T-helper 2 cell treated with Interferon-gamma antibody and Interleukin-4, amounts not matched to agents 5 μg/mL and 100 μg/mL, for 36 hours (primary cell): ENCODE measurements at regions not wholly inside any gene's neighbourhood (a gene's known extent, or its start where the extent isn't known, plus 50 kb on each side); places are given as distances from the start of the nearest gene placed in this dataset.

Source experiments
- DNase-seq: peaks from one replicate; pipeline ENCODE4 v3.0.0; 2021; ENCODE audit warnings: low spot score
- H3K27ac Mint-ChIP-seq: one replicate; pipeline ENCODE4 v1.8.0; 2021; ENCODE audit warnings: mild to moderate bottlenecking, mixed read lengths
- H3K27me3 Mint-ChIP-seq: one replicate; pipeline ENCODE4 v1.8.0; 2021; ENCODE audit warnings: low read depth, mixed read lengths
- H3K36me3 Mint-ChIP-seq: one replicate; pipeline ENCODE4 v1.8.0; 2021; ENCODE audit warnings: low read depth, mixed read lengths
- H3K4me1 Mint-ChIP-seq: one replicate; pipeline ENCODE4 v1.8.0; 2021; ENCODE audit warnings: low read depth, mixed read lengths
- H3K4me3 Mint-ChIP-seq: one replicate; pipeline ENCODE4 v1.8.0; 2022; ENCODE audit warnings: mild to moderate bottlenecking, moderate library complexity, mixed read lengths
- H3K9me3 Mint-ChIP-seq: one replicate; pipeline ENCODE4 v1.8.0; 2021; ENCODE audit warnings: mixed read lengths

- no peak for DNase-seq
- H3K27ac Mint-ChIP-seq: no peak overlapping the region
- H3K36me3 Mint-ChIP-seq: no peaks in the 10 kb centered on the region
- H3K4me1 Mint-ChIP-seq: no peaks in the 10 kb centered on the region
- no peak overlapping the region for H3K4me3 Mint-ChIP-seq
- H3K27me3 Mint-ChIP-seq: no peaks in the 10 kb centered on the region
- H3K9me3 Mint-ChIP-seq: no peaks in the 10 kb centered on the region
Measured at GRCh38 chr6:103983860-103984259, 875.9 kb downstream of the HACE1 start.

- Mint-ChIP-seq H3K4me1 (no peaks in the 10 kb centered on the region), H3K4me3 (no peak overlapping the region), H3K27ac (no peak overlapping the region), H3K27me3 (no peaks in the 10 kb centered on the region), H3K36me3 (no peaks in the 10 kb centered on the region), H3K9me3 (no peaks in the 10 kb centered on the region)
- DNase-seq: no peak
Measured at GRCh38 chr6:103983011-103983410, 876.7 kb downstream of the HACE1 start.

GRCh38 chr6:103982574-103982973, 877.1 kb downstream of the HACE1 start:
- Mint-ChIP-seq H3K27me3 (no peaks in the 10 kb centered on the region), H3K36me3 (no peaks in the 10 kb centered on the region), H3K4me1 (no peaks in the 10 kb centered on the region), H3K9me3 (no peaks in the 10 kb centered on the region), H3K4me3 (no peak overlapping the region), H3K27ac (no peak overlapping the region)
- DNase-seq: no peak

GRCh38 chr6:103979308-103979707, 880.4 kb downstream of the HACE1 start:
- Mint-ChIP-seq H3K9me3 (no peaks in the 10 kb centered on the region), H3K36me3 (no peaks in the 10 kb centered on the region), H3K4me1 (no peaks in the 10 kb centered on the region), H3K27ac (no peak overlapping the region), H3K4me3 (no peak overlapping the region), H3K27me3 (no peaks in the 10 kb centered on the region)
- no peak for DNase-seq

- Mint-ChIP-seq H3K36me3 (no peaks in the 10 kb centered on the region), H3K4me3 (no peak overlapping the region), H3K27me3 (no peaks in the 10 kb centered on the region), H3K9me3 (no peaks in the 10 kb centered on the region), H3K4me1 (no peaks in the 10 kb centered on the region), H3K27ac (no peak overlapping the region)
- DNase-seq: no peak
Measured at GRCh38 chr6:103937389-103937788, 922.3 kb downstream of the HACE1 start.

GRCh38 chr6:103925317-103925716, 934.4 kb downstream of the HACE1 start:
- no peak for DNase-seq
- H3K36me3 Mint-ChIP-seq: no peaks in the 10 kb centered on the region
- H3K4me3 Mint-ChIP-seq: no peak overlapping the region
- H3K27ac Mint-ChIP-seq: no peak overlapping the region
- no peaks in the 10 kb centered on the region for H3K27me3 Mint-ChIP-seq
- H3K9me3 Mint-ChIP-seq: peaks cover 8% of the 10 kb centered on the region
- no peaks in the 10 kb centered on the region for H3K4me1 Mint-ChIP-seq

GRCh38 chr6:103910018-103910417, 949.7 kb downstream of the HACE1 start:
- no peak for DNase-seq
- Mint-ChIP-seq H3K27me3 (no peaks in the 10 kb centered on the region), H3K27ac (no peak overlapping the region), H3K4me3 (no peak overlapping the region), H3K36me3 (no peaks in the 10 kb centered on the region), H3K4me1 (no peaks in the 10 kb centered on the region), H3K9me3 (peaks cover 5% of the 10 kb centered on the region)

GRCh38 chr6:103908898-103909297, 950.8 kb downstream of the HACE1 start:
- Mint-ChIP-seq H3K4me1 (no peaks in the 10 kb centered on the region), H3K36me3 (no peaks in the 10 kb centered on the region), H3K9me3 (peaks cover 5% of the 10 kb centered on the region), H3K4me3 (no peak overlapping the region), H3K27ac (no peak overlapping the region), H3K27me3 (no peaks in the 10 kb centered on the region)
- no peak for DNase-seq

GRCh38 chr6:103895136-103895535, 964.6 kb downstream of the HACE1 start:
- H3K9me3 Mint-ChIP-seq: peaks cover 7% of the 10 kb centered on the region
- no peak for DNase-seq
- no peak overlapping the region for H3K27ac Mint-ChIP-seq
- H3K36me3 Mint-ChIP-seq: no peaks in the 10 kb centered on the region
- H3K4me1 Mint-ChIP-seq: no peaks in the 10 kb centered on the region
- no peaks in the 10 kb centered on the region for H3K27me3 Mint-ChIP-seq
- no peak overlapping the region for H3K4me3 Mint-ChIP-seq

GRCh38 chr6:103893141-103893581, 966.6 kb downstream of the HACE1 start:
- H3K4me3 Mint-ChIP-seq: no peak overlapping the region
- no peak overlapping the region for H3K27ac Mint-ChIP-seq
- DNase-seq: no peak
- peaks cover 7% of the 10 kb centered on the region for H3K9me3 Mint-ChIP-seq
- H3K27me3 Mint-ChIP-seq: no peaks in the 10 kb centered on the region
- H3K36me3 Mint-ChIP-seq: no peaks in the 10 kb centered on the region
- H3K4me1 Mint-ChIP-seq: no peaks in the 10 kb centered on the region

- no peaks in the 10 kb centered on the region for H3K4me1 Mint-ChIP-seq
- H3K36me3 Mint-ChIP-seq: no peaks in the 10 kb centered on the region
- H3K27ac Mint-ChIP-seq: no peak overlapping the region
- peaks cover 7% of the 10 kb centered on the region for H3K9me3 Mint-ChIP-seq
- no peaks in the 10 kb centered on the region for H3K27me3 Mint-ChIP-seq
- no peak for DNase-seq
- no peak overlapping the region for H3K4me3 Mint-ChIP-seq
Measured at GRCh38 chr6:103886951-103887350, 972.8 kb downstream of the HACE1 start.

GRCh38 chr6:103885446-103885845, 974.3 kb downstream of the HACE1 start:
- no peaks in the 10 kb centered on the region for H3K4me1 Mint-ChIP-seq
- H3K27ac Mint-ChIP-seq: no peak overlapping the region
- H3K4me3 Mint-ChIP-seq: no peak overlapping the region
- no peaks in the 10 kb centered on the region for H3K36me3 Mint-ChIP-seq
- peaks cover 3% of the 10 kb centered on the region for H3K9me3 Mint-ChIP-seq
- no peak for DNase-seq
- no peaks in the 10 kb centered on the region for H3K27me3 Mint-ChIP-seq

GRCh38 chr6:103879800-103880199, 979.9 kb downstream of the HACE1 start:
- Mint-ChIP-seq H3K36me3 (no peaks in the 10 kb centered on the region), H3K4me1 (no peaks in the 10 kb centered on the region), H3K4me3 (no peak overlapping the region), H3K27me3 (no peaks in the 10 kb centered on the region), H3K9me3 (peaks cover 4% of the 10 kb centered on the region), H3K27ac (no peak overlapping the region)
- no peak for DNase-seq

GRCh38 chr6:103875221-103875620, 984.5 kb downstream of the HACE1 start:
- Mint-ChIP-seq H3K27me3 (no peaks in the 10 kb centered on the region), H3K27ac (no peak overlapping the region), H3K36me3 (no peaks in the 10 kb centered on the region), H3K4me3 (no peak overlapping the region), H3K4me1 (no peaks in the 10 kb centered on the region), H3K9me3 (peaks cover 5% of the 10 kb centered on the region)
- DNase-seq: no peak

- H3K4me1 Mint-ChIP-seq: no peaks in the 10 kb centered on the region
- H3K27ac Mint-ChIP-seq: no peak overlapping the region
- H3K4me3 Mint-ChIP-seq: no peak overlapping the region
- H3K27me3 Mint-ChIP-seq: no peaks in the 10 kb centered on the region
- H3K9me3 Mint-ChIP-seq: peaks cover 9% of the 10 kb centered on the region
- no peak for DNase-seq
- H3K36me3 Mint-ChIP-seq: no peaks in the 10 kb centered on the region
Measured at GRCh38 chr6:103874575-103874974, 985.1 kb downstream of the HACE1 start.
